Panc1 (cell line): ENCODE measurements at regions not wholly inside any gene's neighbourhood (a gene's known extent, or its start where the extent isn't known, plus 50 kb on each side); places are given as distances from the start of the nearest gene placed in this dataset.

Source experiments
- ATAC-seq: fragments of 200-7000 bp; cut with Tn5 transposase; 2 replicates; pipeline ENCODE4 v1.9.1; 2020; ENCODE audit warnings: mild to moderate bottlenecking, moderate library complexity
- BruUV-seq: library from RNA; stranded (reverse); fragments of 400-500 nt; replicated peaks from 2 replicates; lab custom pipeline; 2021; lab: Mats Ljungman, UMichigan
- CTCF ChIA-PET: fragments of 300-600 bp; sonication (Branson Sonifier 250); formaldehyde crosslinking; loops from one replicate; lab custom pipeline; 2022; ENCODE audit warnings: antibody characterized with exemption; lab: Charles Lee
- POLR2A ChIA-PET: fragments of 300-600 bp; sonication (Branson Sonifier 250); formaldehyde crosslinking; loops from one replicate; lab custom pipeline; 2022; ENCODE audit warnings: antibody characterized with exemption; lab: Charles Lee
- DNase-seq: peaks from one replicate; pipeline ENCODE4 v3.0.0-alpha.2; 2010; ENCODE audit warnings: low read depth, low spot score
- H3K27ac ChIP-seq: 2 replicates; pipeline ENCODE4 v1.5.1; 2011; ENCODE audit warnings: mild to moderate bottlenecking, low read length, inconsistent platforms
- H3K27me3 ChIP-seq: fragments of 200-500 bp; sonication (Bioruptor generic); 2 replicates; pipeline ENCODE4 v1.6.0; 2014; ENCODE audit warnings: low read length, inconsistent platforms; ENCODE audit not compliant: control insufficient read depth, insufficient read depth
- H3K36me3 ChIP-seq: fragments of 200-500 bp; sonication (Bioruptor generic); 2 replicates; pipeline ENCODE4 v1.5.1; 2014; ENCODE audit warnings: inconsistent platforms, mild to moderate bottlenecking, low read length, moderate library complexity; ENCODE audit not compliant: control insufficient read depth, insufficient read depth
- H3K4me1 ChIP-seq: 2 replicates; pipeline ENCODE4 v1.5.1; 2011; ENCODE audit warnings: inconsistent platforms, mild to moderate bottlenecking, low read length, moderate library complexity; ENCODE audit not compliant: control insufficient read depth, insufficient read depth
- H3K4me3 ChIP-seq, 2 experiments: 2 replicates each; pipeline ENCODE4 v1.5.1; 2011 to 2012; ENCODE audit warnings: low read depth in 2 of 2, low read length in 2 of 2, mild to moderate bottlenecking in 2 of 2, inconsistent platforms in 1 of 2, moderate library complexity in 1 of 2
- H3K9me3 ChIP-seq: fragments of 200-500 bp; sonication (Bioruptor generic); 2 replicates; pipeline ENCODE4 v1.5.1; 2014; ENCODE audit warnings: low read depth, mild to moderate bottlenecking, inconsistent platforms, low read length, moderate library complexity; ENCODE audit not compliant: control insufficient read depth, insufficient read depth
- CTCF ChIP-seq: fragments of 450-650 bp; IDR thresholded peaks from 2 replicates; pipeline ENCODE4 v1.5.1; 2017; ENCODE audit warnings: mild to moderate bottlenecking
- POLR2AphosphoS5 ChIP-seq: IDR thresholded peaks from 2 replicates; pipeline ENCODE4 v1.6.1; 2012; ENCODE audit warnings: mild to moderate bottlenecking, low read depth, low read length, moderate library complexity
- REST ChIP-seq, 2 experiments: IDR thresholded peaks; 2 replicates each; pipeline ENCODE4 v1.6.1; 2011 to 2012; ENCODE audit warnings: low read depth in 2 of 2, control low read depth in 1 of 2, low read length in 1 of 2, mild to moderate bottlenecking in 1 of 2, moderate library complexity in 1 of 2; ENCODE audit not compliant: insufficient read depth in 1 of 2
- SIN3A ChIP-seq: IDR thresholded peaks from 2 replicates; pipeline ENCODE4 v1.6.1; 2012; ENCODE audit warnings: low read depth, mild to moderate bottlenecking, low read length, moderate library complexity, borderline replicate concordance; ENCODE audit not compliant: insufficient read depth
- TCF7L2 ChIP-seq: IDR thresholded peaks from 2 replicates; pipeline ENCODE4 v1.6.1; 2011; ENCODE audit warnings: mild to moderate bottlenecking, low read depth, low read length, inconsistent platforms
- in situ Hi-C: cut with HindIII; loops from 2 replicates; pipeline ENCODE4 v1.10.0; 2016; ENCODE audit warnings: low sequenced_read_pairs, low pct_unique_long_range_greater_than_20kb
- intact Hi-C: fragments of 100-400 bp; cut with micrococcal nuclease; formaldehyde crosslinking; loops from one replicate; pipeline ENCODE4 v1.10.0; 2022; ENCODE audit not compliant: unreplicated experiment

- no TSS peak for BruUV-seq
- H3K4me3 ChIP-seq = no peak overlapping the region
- ATAC-seq (no peak), DNase-seq (no peak)
- ChIA-PET CTCF (no interaction called here), POLR2A (no interaction called here)
- H3K4me1 ChIP-seq = peaks cover 10% of the 10 kb centered on the region
- H3K27me3 ChIP-seq = no peaks in the 10 kb centered on the region
- H3K9me3 ChIP-seq = no peaks in the 10 kb centered on the region
- no peaks in the 10 kb centered on the region for H3K36me3 ChIP-seq
- intact Hi-C loops = no loop called here
- no peak overlapping the region for H3K27ac ChIP-seq
- TF ChIP-seq CTCF (no peak), REST (IDR thresholded peaks at IDR 0.05; ENCODE audit: insufficient read depth in 1 of 2, low read depth in 2 of 2, low read length in 1 of 2) (no peak), TCF7L2 (no peak), POLR2AphosphoS5 (no peak), SIN3A (no peak)
- in situ Hi-C loops = no loop called here
These were observed 701.7 kb upstream of the CITED2 start for GRCh38 chr6:140076105-140076504.

GRCh38 chr6:140073456-140073855 is 699.0 kb upstream of the CITED2 start:
- intact Hi-C loops = no loop called here
- ChIA-PET CTCF (no interaction called here), POLR2A (no interaction called here)
- H3K27ac ChIP-seq = peak overlapping the region; percentile 48; the same call in 1 of the 2 replicates
- ATAC-seq (no peak), DNase-seq (no peak)
- H3K27me3 ChIP-seq = no peaks in the 10 kb centered on the region
- H3K36me3 ChIP-seq = no peaks in the 10 kb centered on the region
- TF ChIP-seq REST (IDR thresholded peaks at IDR 0.05; ENCODE audit: insufficient read depth in 1 of 2, low read depth in 2 of 2, low read length in 1 of 2) (no peak), SIN3A (no peak), POLR2AphosphoS5 (no peak), CTCF (no peak), TCF7L2 (no peak)
- no peaks in the 10 kb centered on the region for H3K9me3 ChIP-seq
- H3K4me1 ChIP-seq = peaks cover 16% of the 10 kb centered on the region
- H3K4me3 ChIP-seq = no peak overlapping the region
- no TSS peak for BruUV-seq
- in situ Hi-C loops = no loop called here
